ENCODE measurements at regions not wholly inside any gene's neighbourhood (a gene's known extent, or its start where the extent isn't known, plus 50 kb on each side); places are given as distances from the start of the nearest gene placed in this dataset.

DNA sequence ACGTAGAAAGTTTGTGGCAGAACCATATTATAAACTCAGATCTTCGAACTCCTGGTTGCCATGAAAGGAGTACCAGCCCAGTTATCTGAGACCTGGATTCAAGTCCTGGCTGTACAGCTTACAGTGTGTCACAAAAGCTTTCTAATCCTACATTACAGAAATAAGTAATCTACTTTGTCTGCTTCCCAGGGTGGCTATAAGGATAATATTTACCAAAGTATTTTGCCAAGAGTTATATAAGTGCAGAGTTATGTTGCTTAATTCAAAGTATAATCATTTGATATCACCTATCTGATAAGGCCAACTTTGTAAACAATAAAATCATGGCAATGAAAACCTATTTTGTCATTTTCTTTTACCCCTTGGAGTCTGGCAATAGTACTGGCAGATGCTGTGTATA is 381.6 kb downstream of the NDFIP2 start:
- H3K4me2 ChIP-seq (ENCODE audit: low read depth, low read length, poor library complexity, severe bottlenecking): no peak overlapping the region
- H3F3A ChIP-seq (ENCODE audit: insufficient read depth): no peaks in the 10 kb centered on the region
- no peak overlapping the region for H2AFZ ChIP-seq (ENCODE audit: low read depth, low read length, severe bottlenecking)
- no peaks in the 10 kb centered on the region for H3K36me3 ChIP-seq (ENCODE audit: low read length)
- H3K27me3 ChIP-seq (ENCODE audit: low read length): no peaks in the 10 kb centered on the region
- H3K79me2 ChIP-seq (ENCODE audit: insufficient read depth, low read length): no peaks in the 10 kb centered on the region
- no peaks in the 10 kb centered on the region for H4K20me1 ChIP-seq (ENCODE audit: low read depth, low read length)
- no peak overlapping the region for H3K4me3 ChIP-seq (ENCODE audit: insufficient read depth, low read length, poor library complexity, severe bottlenecking)
- H3K9ac ChIP-seq (ENCODE audit: low read length): no peak overlapping the region
- H3K27ac ChIP-seq (ENCODE audit: low read depth, low read length): no peak overlapping the region
- TF ChIP-seq EZH2phosphoT487 (conservative IDR thresholded peaks at IDR 0.05; ENCODE audit: low read length): no peak
- TF ChIP-seq, protein P1, sequence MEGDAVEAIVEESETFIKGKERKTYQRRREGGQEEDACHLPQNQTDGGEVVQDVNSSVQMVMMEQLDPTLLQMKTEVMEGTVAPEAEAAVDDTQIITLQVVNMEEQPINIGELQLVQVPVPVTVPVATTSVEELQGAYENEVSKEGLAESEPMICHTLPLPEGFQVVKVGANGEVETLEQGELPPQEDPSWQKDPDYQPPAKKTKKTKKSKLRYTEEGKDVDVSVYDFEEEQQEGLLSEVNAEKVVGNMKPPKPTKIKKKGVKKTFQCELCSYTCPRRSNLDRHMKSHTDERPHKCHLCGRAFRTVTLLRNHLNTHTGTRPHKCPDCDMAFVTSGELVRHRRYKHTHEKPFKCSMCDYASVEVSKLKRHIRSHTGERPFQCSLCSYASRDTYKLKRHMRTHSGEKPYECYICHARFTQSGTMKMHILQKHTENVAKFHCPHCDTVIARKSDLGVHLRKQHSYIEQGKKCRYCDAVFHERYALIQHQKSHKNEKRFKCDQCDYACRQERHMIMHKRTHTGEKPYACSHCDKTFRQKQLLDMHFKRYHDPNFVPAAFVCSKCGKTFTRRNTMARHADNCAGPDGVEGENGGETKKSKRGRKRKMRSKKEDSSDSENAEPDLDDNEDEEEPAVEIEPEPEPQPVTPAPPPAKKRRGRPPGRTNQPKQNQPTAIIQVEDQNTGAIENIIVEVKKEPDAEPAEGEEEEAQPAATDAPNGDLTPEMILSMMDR (IDR thresholded peaks at IDR 0.05; ENCODE audit: insufficient read depth, low read length, poor library complexity, severe bottlenecking): no peak
- H3K9me2 ChIP-seq (replicated peaks; ENCODE audit: insufficient read depth, low read length): no peaks in the 10 kb centered on the region
- no peaks in the 10 kb centered on the region for H3K9me3 ChIP-seq (ENCODE audit: insufficient read depth, low read length)

DNA sequence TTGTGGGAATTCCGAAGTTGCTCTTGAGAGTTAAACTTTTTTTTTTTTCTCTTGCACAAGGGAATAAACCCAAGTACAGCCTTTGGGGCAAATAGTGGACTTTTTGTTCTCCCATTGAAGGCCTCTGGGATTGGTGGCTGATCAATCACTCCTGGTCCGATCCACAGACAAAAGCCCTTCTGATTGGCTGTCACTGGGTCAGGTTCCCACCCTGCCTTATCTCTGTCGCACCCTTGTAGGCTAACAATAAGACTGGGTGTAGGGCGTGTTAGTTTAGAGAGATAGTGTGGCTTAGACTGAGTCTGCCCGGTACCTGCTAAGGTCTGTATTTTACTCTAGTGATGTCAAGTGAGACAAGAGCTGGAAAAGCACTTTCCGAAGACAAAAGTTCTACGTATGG is 380.8 kb downstream of the NDFIP2 start:
- no peak overlapping the region for H2AFZ ChIP-seq (ENCODE audit: low read depth, low read length, severe bottlenecking)
- TF ChIP-seq EZH2phosphoT487 (conservative IDR thresholded peaks at IDR 0.05; ENCODE audit: low read length): no peak
- TF ChIP-seq, protein P1 (IDR thresholded peaks at IDR 0.05; ENCODE audit: insufficient read depth, low read length, poor library complexity, severe bottlenecking): no peak
- H3K36me3 ChIP-seq (ENCODE audit: low read length): no peaks in the 10 kb centered on the region
- H3K27me3 ChIP-seq (ENCODE audit: low read length): no peaks in the 10 kb centered on the region
- H3F3A ChIP-seq (ENCODE audit: insufficient read depth): no peaks in the 10 kb centered on the region
- H3K4me2 ChIP-seq (ENCODE audit: low read depth, low read length, poor library complexity, severe bottlenecking): no peak overlapping the region
- H3K9me2 ChIP-seq (replicated peaks; ENCODE audit: insufficient read depth, low read length): no peaks in the 10 kb centered on the region
- no peaks in the 10 kb centered on the region for H3K79me2 ChIP-seq (ENCODE audit: insufficient read depth, low read length)
- no peak overlapping the region for H3K27ac ChIP-seq (ENCODE audit: low read depth, low read length)
- no peaks in the 10 kb centered on the region for H3K9me3 ChIP-seq (ENCODE audit: insufficient read depth, low read length)
- H3K4me3 ChIP-seq (ENCODE audit: insufficient read depth, low read length, poor library complexity, severe bottlenecking): no peak overlapping the region
- no peak overlapping the region for H3K9ac ChIP-seq (ENCODE audit: low read length)
- no peaks in the 10 kb centered on the region for H4K20me1 ChIP-seq (ENCODE audit: low read depth, low read length)

DNA sequence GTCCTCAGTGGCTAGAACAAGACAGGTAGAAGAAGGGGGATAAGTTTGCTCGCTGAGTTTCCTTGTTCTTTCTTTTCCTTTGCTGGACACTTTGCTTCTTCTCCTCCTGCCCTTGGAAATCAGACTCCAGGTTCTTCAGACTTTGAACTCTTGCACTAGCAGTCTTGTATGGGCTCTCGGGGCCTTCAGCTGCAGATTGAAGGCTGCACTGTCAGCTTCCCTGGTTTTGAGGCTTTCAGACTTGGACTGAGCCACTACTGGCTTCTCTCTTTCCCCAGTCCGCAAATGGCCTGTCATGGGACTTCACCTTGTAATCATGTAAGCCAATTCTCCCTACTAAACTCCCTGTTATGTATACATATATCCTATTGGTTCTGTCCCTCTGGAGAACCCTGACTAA is 379.8 kb downstream of the NDFIP2 start:
- no peak overlapping the region for H3K4me2 ChIP-seq (ENCODE audit: low read depth, low read length, poor library complexity, severe bottlenecking)
- H3K27ac ChIP-seq (ENCODE audit: low read depth, low read length): no peak overlapping the region
- no peaks in the 10 kb centered on the region for H3K9me2 ChIP-seq (replicated peaks; ENCODE audit: insufficient read depth, low read length)
- H4K20me1 ChIP-seq (ENCODE audit: low read depth, low read length): no peaks in the 10 kb centered on the region
- H3K9me3 ChIP-seq (ENCODE audit: insufficient read depth, low read length): no peaks in the 10 kb centered on the region
- no peaks in the 10 kb centered on the region for H3K79me2 ChIP-seq (ENCODE audit: insufficient read depth, low read length)
- H3K9ac ChIP-seq (ENCODE audit: low read length): no peak overlapping the region
- H3K36me3 ChIP-seq (ENCODE audit: low read length): no peaks in the 10 kb centered on the region
- H2AFZ ChIP-seq (ENCODE audit: low read depth, low read length, severe bottlenecking): no peak overlapping the region
- no peaks in the 10 kb centered on the region for H3F3A ChIP-seq (ENCODE audit: insufficient read depth)
- no peaks in the 10 kb centered on the region for H3K27me3 ChIP-seq (ENCODE audit: low read length)
- TF ChIP-seq EZH2phosphoT487 (conservative IDR thresholded peaks at IDR 0.05; ENCODE audit: low read length): no peak
- TF ChIP-seq, protein P1 (IDR thresholded peaks at IDR 0.05; ENCODE audit: insufficient read depth, low read length, poor library complexity, severe bottlenecking): no peak
- H3K4me3 ChIP-seq (ENCODE audit: insufficient read depth, low read length, poor library complexity, severe bottlenecking): no peak overlapping the region

All from SU-DHL-6 (cell line).